Fibroblast of skin of right biceps (primary cell): ENCODE measurements at regions not wholly inside any gene's neighbourhood (a gene's known extent, or its start where the extent isn't known, plus 50 kb on each side); places are given as distances from the start of the nearest gene placed in this dataset.

ENCODE experiments used
- DNase-seq: peaks from one replicate; pipeline ENCODE4 v3.0.0-alpha.2; 2013

GRCh38 chr10:3911241-3911640, 126.2 kb upstream of the KLF6 start:
- no peak for DNase-seq

- DNase-seq: no peak
Observed at GRCh38 chr10:3909339-3909738, 124.3 kb upstream of the KLF6 start.

GRCh38 chr10:3908183-3908582, 123.2 kb upstream of the KLF6 start:
- no peak for DNase-seq

GRCh38 chr10:3907514-3907913, 122.5 kb upstream of the KLF6 start:
- no peak for DNase-seq

GRCh38 chr10:3906511-3907111, 121.6 kb upstream of the KLF6 start:
- peak; percentile 63 for DNase-seq

- no peak for DNase-seq
Observed at GRCh38 chr10:3904419-3904960, 119.5 kb upstream of the KLF6 start.

- peak; percentile 71 for DNase-seq
Observed at GRCh38 chr10:3902809-3903410, 117.9 kb upstream of the KLF6 start.

- peak; percentile 61 for DNase-seq
Observed at GRCh38 chr10:3902054-3902808, 117.2 kb upstream of the KLF6 start.

- no peak for DNase-seq
Observed at GRCh38 chr10:3901370-3901769, 116.4 kb upstream of the KLF6 start.

- no peak for DNase-seq
Observed at GRCh38 chr10:3900391-3900790, 115.4 kb upstream of the KLF6 start.

GRCh38 chr10:3898821-3899220, 113.8 kb upstream of the KLF6 start:
- DNase-seq: no peak

- DNase-seq: peak; percentile 82
Observed at GRCh38 chr10:3897156-3897555, 112.1 kb upstream of the KLF6 start.

GRCh38 chr10:3896161-3896560, 111.2 kb upstream of the KLF6 start:
- no peak for DNase-seq

- DNase-seq: peak; percentile 55
Observed at GRCh38 chr10:3895045-3895631, 110.1 kb upstream of the KLF6 start.

GRCh38 chr10:3893901-3894563, 109.0 kb upstream of the KLF6 start:
- DNase-seq: peak; percentile 21

GRCh38 chr10:3892440-3893425, 107.7 kb upstream of the KLF6 start:
- peak; percentile 77 for DNase-seq

GRCh38 chr10:3891396-3891795, 106.4 kb upstream of the KLF6 start:
- no peak for DNase-seq

GRCh38 chr10:3890602-3891352, 105.8 kb upstream of the KLF6 start:
- no peak for DNase-seq

- peak; percentile 86 for DNase-seq
Observed at GRCh38 chr10:3889961-3890522, 105.0 kb upstream of the KLF6 start.

GRCh38 chr10:3887885-3888476, 103.0 kb upstream of the KLF6 start:
- peak; percentile 92 for DNase-seq
